MV-4-11 (cell line): ENCODE measurements at regions not wholly inside any gene's neighbourhood (a gene's known extent, or its start where the extent isn't known, plus 50 kb on each side); places are given as distances from the start of the nearest gene placed in this dataset.

Experiments
- DNase-seq: peaks from one replicate; lab custom pipeline; 2025; lab: John Stamatoyannopoulos, UW

DNA sequence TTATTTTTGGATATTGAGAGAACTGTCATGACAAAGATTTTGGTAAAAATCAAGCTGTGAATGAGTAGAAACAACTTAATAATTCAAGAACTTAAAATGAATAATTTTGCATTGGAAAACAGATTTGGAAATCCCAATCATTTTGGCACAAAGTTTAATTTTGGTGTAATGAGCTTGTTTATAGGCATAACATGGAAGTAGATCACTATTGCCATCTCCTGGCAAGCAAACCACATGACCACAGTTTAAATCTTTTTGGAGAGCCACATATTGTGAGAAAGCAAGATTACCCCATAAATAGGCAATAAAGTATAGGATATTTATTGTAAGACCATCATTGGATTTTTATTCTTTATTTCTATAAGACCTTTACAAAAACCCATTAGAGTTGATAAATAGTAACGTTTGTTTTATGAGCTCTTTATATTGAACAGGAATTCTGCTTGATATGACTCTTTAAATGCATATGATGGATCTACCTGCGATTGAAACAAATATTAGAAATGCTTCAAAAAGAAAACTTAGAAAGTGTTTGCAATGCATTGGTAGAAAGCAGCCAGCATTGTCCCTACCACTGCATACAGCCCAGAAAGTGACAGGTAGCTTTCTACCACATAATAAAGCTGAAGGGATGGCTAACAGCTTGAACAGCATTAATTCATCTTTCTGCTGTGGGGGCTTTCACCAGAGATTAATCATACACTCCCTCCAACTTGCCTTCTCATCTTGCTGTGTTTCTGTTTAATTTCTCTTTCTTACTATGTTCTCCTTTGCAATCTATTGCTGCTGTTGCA lies 766.8 kb downstream of the TBL1XR1 start:
- peak; percentile 1 for DNase-seq

DNA sequence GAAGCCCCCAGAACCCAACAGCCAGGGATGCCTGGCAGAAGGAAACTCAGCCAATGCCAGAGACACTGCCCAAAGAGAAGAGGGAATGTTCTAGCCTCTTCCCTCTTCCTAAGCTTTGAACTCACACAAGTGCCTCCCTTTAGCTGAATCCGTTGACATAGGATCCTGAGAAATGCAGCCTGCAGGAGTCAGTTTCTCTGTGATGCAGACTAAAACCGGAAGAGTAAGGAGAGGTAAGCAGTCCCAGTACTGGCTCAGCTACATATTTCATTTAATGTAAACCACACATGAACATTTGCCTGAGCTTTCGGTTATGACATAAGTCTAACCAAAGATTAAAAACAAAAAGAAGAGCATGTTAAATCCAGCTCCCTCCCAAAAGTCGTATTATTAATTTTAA lies 768.7 kb downstream of the TBL1XR1 start:
- no peak for DNase-seq

DNA sequence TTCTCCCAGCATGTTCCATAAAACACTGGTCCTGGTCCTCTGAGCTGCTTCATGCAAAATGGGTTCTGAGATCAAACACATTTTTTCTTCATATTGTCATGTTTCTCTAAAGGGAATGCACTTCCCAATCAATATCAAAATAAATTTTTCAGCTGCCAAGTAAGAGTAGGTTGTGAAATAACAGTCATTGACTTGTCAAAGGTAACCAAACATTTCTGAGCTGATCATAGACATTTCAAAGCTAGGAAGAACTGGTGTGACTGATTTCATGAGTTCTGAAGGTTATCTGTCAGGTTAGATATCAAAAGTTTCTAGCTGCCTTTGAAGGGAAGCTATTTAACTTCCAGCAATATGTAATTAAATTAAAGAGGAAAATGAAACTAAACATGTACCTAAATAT lies 770.9 kb downstream of the TBL1XR1 start:
- no peak for DNase-seq

DNA sequence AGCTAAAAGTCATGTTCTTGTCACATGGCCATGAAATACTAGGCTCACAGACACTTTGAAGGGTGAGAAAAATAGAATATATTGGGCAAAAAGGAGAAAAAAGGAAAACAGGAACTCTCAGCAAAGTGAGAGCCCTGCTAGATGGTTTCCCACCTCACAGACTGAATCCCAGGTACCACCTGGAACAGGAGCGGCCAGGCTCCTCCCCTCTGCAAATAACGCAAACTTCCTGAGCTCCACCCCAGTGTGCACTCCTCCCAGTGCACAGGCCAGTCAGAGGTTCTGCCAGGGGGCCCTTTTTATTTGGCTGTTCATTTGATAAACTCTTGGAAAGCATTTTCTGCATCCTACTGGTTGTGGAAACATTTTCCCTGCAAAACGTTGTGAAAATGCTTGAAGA lies 780.4 kb downstream of the TBL1XR1 start:
- no peak for DNase-seq

DNA sequence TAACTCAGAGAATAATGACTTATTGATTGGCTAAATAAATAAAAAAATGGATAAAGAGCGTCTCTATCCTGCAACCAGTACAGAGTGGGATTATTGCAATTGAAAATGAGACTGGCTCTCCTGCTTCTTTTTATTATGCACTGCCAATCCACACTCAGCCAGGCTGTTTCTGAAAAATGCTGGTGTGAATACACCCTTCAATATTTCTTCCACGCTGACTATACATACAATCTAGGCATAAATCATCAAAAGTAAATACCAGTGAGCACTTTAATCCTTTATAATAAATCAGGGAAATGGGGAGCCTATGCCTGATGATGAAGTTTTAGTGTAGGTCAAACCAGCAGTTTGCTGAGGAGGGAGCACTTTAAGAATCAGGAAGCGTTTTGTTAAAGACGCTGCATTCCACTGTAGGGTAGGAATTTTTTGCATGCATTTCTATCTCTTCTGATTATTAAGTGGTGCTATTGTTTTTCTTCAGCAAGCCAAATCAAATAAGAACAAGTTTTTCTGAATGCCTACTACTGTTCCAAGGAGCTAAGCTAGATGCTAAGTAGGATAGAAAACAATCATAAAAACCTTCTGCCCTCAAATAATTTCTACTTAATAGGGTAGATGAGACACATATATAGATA lies 781.5 kb downstream of the TBL1XR1 start:
- no peak for DNase-seq

DNA sequence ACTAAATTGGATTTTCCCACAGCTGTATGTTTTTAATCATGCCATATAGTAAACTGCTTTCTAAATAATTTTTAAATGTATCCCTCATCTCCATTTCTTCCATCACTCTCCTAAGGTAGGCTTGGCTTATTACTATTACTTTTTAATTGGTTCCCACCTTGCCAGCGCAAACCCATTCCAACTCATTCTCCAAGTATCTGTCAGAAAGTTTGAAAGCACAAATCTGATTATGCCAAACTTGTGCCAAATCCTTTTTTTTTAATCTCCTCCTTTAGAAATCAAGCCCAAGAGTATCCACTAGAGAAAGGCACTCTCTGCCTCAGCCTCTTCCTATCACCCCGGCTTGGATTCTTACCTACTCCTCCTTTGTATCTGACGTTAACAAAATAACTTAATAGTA lies 784.5 kb downstream of the TBL1XR1 start:
- DNase-seq, result no peak

DNA sequence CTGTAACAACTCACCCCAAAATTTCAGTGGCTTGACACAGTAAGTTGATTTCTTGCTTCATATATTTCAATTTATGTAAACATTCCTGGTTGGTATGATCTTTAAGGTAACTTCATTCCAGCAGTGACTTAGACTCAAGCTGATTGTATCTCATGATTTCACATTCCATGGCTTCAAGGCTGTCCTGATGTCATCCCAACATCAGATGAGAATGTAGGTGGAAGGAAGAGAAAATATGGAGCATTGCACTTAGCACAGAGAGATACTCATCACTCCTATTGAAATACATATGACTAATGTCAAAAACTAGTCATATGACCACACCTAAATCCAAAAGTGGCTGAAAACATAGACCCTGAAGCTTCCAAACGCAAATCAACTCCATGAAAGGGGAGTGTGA lies 793.8 kb downstream of the TBL1XR1 start:
- DNase-seq, result no peak

DNA sequence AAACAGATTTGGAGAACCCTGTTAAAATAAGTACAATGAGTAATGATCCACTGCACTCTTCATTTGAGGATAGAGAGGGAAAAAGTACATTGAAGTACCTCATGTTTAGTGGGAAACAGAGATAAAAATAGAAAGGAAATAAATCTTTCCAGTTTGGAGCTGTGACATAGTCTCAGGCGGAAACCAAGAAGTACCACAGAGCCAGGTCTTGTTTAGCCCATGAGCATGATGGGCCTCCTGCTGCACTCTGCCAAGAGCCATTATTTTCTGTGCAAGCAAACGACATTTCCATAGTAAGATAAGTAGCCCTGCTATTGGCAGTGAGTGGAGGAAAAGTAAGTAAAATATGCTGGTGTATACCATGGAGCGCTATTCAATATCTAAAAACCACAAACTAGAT lies 796.1 kb downstream of the TBL1XR1 start:
- DNase-seq, result no peak

DNA sequence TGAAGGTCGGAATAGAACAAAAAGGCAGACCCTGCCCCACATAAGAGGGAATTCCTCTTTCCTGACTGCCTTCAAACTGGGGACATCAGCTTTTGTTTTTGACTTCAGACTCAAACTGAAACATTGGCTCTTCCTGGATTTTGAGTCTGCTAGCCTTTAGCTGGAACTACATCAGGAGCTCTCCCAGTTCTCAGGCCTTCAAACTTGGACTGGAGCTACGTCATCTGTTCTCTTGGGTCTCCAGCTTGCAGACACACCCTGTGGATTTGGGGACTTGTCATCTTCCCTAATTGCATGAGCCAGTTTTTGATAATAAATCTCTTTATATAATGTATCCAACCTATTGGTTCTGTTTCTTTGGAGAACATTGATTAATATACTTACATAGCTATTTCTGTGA lies 798.1 kb downstream of the TBL1XR1 start:
- DNase-seq, result no peak

DNA sequence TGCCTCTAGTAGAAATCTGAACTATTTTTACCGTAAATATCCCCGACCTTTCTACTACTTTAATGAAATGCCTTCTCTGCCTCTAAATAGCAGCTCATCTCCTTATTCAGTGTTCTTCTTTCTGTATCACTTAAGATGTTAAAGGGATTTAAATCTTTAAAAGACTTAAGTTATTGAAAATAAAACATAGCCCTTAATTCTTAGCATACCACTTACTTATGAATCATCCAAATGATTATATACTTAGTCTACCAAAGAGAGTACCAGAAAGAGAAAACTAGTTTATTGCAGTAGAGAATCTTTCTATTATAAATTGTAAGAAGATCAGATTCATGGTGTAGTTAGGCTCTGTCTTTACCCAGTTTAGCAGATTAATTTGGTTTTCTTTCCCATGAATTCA lies 802.0 kb downstream of the TBL1XR1 start:
- no peak for DNase-seq

DNA sequence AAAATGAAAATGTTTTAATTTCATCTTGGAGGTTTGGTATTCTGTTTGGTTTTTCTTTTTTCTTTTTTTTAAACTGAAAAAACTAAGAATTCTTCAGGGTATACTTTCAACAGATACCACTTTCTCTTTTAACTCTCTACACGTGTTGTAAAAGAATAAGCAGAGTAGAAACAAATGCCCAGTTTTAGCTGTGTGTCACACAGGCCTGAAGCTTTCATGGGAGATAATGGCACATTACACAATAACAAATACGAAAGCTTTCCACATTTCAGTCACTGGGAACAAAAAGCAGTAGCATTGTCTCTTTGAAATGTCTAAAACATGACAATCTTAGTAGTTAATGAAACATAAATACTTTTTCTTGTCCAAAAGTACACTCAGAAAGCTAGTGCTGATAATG lies 818.5 kb downstream of the TBL1XR1 start:
- no peak for DNase-seq

DNA sequence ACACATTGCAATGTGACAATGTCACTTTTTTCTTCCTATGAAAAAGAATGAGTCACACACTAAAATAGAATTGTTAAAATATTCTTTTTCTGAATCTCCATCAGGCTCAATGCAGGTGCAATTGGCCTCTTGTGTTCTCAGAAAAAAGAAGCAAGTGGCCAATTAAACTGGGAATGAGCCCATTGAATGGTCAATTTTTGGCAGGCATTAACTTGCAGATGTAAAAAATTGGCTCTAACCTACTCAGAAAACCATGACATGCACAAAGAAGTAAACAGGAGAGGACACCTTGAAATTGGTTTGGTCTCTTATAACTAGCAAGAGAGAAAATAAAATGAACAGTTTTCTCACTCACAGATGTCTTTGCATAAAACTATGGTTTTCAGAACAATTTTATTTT lies 820.8 kb downstream of the TBL1XR1 start:
- no peak for DNase-seq

DNA sequence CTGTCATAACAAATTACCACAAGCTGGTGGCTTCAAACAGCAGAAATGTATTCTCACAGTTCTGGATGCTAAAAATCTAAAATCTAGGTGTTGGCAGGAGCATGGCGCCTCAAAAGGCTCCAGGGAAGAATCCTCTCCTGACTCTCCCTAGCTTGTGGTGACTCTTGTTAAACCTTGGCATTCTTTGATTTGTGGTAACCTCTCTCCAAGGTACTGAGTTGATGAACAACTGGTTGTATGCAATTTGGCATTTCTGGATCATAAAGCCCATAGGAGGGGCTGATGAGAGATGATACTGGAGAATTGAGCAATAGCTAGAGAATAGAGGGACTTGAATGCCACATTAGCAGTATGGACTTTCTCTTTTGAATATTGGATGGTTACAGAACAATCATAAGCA lies 821.8 kb downstream of the TBL1XR1 start:
- DNase-seq, result no peak

DNA sequence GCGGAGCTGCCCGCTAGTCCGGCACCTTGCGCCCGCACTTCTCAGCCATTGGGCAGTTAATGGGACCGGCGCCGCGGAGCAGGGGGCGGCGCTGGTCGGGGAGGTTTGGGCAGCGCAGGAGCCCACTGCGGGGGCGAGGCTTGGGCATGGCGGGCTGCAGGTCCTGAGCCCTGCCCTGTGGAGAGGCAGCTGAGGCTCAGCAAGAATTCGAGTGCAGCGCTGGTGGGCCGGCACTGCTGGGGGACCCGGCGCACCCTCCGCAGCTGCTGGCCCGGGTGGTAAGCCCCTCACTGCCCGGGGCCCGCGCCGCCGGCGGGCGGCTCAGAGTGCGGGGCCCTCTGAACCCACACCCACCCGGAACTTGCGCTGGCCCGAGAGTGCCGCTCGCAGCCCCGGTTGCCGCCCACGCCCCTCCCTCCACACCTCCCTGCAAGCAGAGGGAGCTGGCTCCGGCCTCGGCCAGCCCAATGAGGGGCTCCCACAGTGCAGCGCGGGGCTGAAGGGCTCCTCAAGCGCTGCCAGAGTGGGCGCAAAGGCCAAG lies 835.0 kb downstream of the TBL1XR1 start:
- no peak for DNase-seq

DNA sequence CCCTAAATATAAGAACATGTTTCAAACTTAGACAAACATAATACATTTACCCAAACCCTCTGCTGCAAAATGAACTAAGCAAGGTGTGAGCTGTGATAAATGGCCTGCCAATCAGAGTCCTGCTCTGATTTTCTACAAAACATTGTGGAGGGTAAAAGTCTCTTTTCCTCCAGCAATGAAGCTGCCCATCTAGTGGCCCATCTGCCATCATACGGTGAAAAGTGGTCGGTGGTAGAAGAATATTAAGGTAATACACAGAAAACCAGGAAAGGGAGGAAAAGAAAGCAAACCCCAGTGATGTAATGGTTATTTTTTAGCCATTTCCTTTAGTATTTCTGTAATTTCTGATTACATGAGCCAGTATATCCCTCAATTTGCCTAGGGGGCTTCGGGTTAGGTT lies 838.1 kb downstream of the TBL1XR1 start:
- DNase-seq, result no peak

DNA sequence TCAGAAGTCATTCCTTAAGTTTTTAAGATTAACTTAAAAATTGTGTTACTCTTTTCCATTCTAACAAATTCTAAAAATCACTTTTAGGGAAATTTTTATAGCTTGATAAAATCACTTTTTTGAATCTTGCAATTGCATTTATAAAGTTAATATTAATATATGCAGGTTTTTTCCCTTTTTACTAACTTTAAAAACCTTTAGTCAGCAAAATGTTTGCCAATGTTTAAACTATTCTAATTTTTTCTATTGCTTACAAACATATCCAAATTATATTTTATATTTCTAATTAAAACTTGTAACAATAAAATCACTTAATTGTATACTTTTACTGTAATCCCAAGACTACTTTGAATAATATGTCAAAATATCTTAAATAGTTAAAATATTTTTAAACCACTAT lies 839.4 kb downstream of the TBL1XR1 start:
- no peak for DNase-seq

DNA sequence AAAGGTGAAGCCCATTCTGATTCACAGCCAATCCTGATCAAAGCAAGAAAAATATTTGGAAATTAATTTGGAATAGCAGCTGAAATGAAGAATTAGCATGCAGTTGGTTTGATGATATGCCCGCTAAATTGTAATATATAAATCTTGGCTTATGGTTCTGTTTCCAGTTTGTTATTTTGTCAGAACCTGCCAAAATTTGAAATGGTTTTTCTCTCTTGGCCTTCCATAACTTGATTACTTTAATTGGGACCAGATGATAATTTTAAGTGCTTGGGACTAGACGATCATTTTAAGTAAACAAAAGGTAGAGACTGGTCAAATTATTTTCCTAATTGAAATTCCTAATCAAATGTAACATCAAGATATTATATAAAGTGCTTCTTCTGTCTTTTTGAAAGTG lies 842.4 kb downstream of the TBL1XR1 start:
- DNase-seq, result no peak

DNA sequence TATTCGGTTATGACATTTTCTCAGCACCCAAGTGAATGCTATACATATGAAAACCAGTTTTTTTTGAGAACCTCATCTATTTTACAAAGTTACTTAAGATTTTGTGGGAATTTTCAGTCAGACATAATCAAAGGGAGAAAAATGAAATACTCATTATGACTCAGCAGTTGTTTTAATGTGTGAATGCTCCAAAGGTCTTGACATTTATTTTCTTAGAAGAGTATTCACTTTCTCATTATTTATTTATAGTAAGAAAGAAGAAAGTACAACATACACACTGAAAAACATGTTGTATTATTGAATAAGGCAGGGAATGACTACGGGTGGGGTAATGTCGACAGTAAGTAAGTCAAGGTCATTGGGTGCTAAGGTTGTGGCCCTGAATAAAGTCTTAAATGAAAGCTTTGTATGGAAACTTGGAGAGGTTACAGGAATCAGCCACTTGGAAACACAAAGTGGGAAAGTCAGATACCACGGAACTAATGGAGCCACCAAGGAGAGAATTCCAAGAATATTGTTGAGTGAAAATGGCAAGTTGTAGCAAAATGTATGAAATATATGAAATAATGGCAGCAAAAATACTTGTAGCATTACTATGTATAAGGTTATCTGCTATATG lies 844.5 kb downstream of the TBL1XR1 start:
- no peak for DNase-seq

DNA sequence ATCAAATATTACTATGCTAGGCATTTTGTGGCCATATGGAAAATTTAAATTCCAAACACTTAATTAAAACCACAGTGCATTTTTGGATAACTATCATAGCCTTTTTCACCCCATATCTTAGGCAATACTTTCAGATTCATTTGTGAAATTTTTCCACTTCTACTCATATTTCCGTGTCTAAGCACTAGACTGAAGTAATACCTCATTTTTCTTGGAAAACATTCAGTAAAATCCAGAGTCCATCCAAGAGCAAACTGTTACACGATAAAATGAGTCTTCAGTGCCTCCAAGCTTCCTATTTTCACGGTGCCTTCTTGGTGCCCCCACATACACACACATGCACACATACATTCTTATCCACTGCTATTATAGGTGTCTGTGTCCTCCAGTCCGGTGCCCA lies 845.9 kb downstream of the TBL1XR1 start:
- no peak for DNase-seq

DNA sequence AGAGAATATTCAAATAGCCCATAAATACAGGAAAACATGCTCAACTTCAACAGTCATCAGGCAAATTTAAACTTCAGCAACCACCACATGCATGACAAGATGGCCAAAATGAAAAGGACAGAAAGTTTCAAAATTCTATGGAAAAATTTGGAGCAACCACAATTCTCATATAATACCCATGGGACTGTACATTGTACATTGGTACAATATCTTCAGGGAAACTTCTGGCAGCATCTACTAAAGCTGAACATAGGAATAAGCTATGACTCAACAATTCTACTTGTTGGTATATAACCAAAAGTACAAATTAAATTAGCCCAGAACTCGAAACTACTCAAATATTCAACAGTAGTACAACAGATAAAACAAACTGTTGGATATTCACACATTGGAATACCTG lies 847.6 kb downstream of the TBL1XR1 start:
- no peak for DNase-seq

DNA sequence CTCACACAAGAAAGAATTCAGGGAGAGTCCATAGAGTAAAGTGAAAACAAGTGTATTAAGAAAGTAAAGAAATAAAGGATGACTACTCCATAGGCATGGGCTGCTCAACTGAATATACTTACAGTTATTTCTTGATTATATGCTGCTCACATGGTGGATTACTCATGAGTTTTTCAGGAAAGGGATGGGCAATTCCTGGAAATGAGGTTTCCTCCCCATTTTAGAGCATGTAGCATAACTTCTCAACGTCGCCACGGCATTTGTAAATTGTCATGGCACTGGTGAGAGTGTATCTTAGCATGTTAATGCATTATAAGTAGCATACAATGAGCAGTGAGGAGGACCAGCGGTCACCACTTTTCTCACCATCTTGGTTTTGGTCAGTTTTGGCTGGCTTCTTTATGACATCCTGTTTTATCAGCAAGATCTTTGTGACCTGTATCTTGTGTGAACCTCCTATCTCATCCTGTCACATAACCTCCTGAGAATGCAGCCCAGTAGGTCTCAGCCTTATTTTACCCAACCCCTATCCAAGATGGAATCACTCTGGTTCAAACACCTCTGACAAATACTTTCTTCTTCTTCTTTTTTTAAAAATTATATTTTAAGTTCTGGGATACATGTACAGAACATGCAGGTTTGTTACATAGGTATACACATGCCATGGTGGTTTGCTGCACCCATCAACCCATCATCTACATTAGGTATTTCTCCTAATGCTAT lies 849.7 kb downstream of the TBL1XR1 start:
- DNase-seq, result no peak

DNA sequence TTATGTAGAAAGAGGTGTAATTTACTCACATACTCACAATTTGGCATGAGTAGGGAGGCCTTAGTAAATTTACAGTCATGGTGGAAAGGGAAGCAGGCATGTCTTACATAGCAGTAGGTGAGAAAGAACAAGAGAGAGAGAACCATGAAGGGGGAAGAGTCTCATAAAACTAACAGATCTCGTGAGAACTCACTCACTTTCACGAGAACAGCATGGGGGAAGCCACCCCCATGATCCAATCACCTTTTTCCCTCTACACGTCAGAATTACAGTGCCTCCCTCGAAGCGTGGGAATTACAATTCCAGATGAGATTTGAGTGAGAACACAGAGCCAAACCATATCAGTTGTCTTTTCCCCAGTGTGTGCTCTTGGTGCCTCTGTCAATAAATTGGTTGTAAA lies 855.3 kb downstream of the TBL1XR1 start:
- no peak for DNase-seq

DNA sequence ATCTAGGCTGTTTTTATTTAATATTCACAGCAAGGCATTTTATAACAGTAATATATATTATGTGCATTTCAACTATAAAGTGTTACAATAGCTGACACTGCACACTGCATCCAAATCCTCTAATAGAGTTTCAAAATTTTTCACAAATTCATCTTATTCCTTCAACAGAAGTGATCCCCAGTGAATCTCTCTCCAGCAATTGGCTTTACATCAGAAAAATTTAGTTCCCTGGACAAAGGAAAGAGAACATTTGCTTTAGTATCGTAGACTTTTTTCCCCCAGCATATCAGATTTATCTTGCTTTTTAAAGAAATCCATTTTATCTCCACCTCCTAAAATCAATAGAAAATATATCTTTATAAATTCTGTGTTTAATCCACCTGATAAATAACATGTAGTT lies 868.6 kb downstream of the TBL1XR1 start:
- DNase-seq, result no peak
